ENCODE measurements at regions not wholly inside any gene's neighbourhood (a gene's known extent, or its start where the extent isn't known, plus 50 kb on each side); places are given as distances from the start of the nearest gene placed in this dataset.

DNA sequence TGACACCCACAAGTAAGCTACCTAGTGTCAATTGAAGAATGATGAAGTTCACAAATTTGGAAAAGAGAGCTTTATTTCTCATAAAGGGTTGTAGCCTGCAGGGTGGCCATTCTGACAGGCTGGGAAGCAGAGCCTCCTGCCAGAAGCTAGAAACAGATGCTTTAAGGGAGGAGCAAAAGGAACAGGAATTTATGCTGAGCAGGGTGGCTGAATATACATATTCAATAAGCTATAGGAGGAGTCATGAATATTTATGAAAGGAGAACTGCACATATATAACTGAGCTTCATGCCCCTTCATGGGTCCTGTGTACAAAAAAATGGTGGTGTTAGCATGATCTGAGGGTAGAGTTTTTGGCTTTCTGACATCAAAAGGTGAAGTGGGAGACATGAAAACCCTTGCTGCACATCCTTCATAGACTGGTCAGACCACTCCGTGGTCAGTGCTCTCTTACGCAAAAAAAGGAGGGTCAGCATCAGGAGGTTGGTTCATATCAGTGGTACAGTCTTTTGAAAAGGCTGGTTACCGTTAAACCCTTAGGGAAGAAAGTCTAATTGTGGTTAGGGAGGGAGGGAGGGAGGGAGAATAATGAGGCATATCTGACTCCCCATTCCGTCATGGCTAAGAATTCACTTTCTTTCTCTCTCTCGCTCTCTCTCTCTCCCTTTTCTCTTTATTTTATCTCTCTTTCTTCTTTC, 121.4 kb downstream of the LUZP4 start:
- TF ChIP-seq EZH2 (IDR thresholded peaks at IDR 0.05; ENCODE audit: insufficient read depth, poor library complexity, severe bottlenecking) (no peak), EZH2phosphoT487 (IDR thresholded peaks at IDR 0.05; ENCODE audit: insufficient read depth, low read depth) (no peak)

Data from GM23248 (cell line).